GM19397 (cell line): ENCODE measurements at regions not wholly inside any gene's neighbourhood (a gene's known extent, or its start where the extent isn't known, plus 50 kb on each side); places are given as distances from the start of the nearest gene placed in this dataset.
"Not testable (repeated sequence)": the region's sequence is repeated elsewhere in the genome, so short reads cannot be mapped to it uniquely, and the experiment has no call there.

Source experiments
- ATAC-seq: cut with Tn5 transposase; IDR thresholded peaks from one replicate; pipeline ENCODE4 v1.9.1; 2021; ENCODE audit warnings: mild to moderate bottlenecking, moderate library complexity; ENCODE audit not compliant: unreplicated experiment

DNA sequence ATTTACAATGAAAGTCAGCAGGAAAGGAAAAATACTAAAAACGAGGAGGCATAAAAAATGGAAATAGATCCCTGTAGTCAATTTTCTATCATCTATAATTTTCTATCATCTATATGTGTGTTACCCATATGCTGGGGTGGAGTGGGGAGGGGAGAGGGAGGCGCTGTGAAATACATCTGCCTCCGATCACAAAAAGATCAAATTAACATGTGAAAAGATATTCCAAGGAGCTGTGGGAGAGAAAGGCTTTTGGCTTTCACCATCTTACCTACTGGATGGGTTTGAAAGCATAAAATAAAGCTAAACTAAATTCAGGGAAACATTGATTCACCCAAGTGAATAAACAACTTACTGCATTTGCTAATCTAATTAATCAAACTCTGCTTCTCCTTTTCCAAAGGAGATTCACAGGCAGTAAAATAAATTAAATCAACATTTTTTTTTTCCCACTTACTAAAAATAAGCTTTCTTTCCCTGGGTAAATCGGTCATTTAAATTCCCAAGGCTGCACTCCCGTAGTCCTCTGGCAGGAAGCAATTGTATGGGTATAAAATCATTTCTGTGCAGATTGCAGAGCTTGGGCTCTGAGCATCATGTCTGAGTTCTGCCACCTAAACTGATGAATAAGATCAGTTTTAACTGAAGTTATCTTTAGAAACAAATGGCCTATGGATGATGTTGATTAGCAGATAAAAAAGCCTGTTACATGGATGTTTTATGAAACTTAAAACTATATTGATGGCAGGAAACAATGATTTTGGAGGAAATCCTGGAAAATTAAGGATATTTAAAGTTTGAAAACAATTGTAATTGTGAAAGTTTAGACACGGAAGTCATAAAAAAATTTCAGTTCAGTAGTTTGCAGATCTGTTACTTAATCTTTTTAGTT, 147.9 kb downstream of the SOX4 start:
- no peak for ATAC-seq

DNA sequence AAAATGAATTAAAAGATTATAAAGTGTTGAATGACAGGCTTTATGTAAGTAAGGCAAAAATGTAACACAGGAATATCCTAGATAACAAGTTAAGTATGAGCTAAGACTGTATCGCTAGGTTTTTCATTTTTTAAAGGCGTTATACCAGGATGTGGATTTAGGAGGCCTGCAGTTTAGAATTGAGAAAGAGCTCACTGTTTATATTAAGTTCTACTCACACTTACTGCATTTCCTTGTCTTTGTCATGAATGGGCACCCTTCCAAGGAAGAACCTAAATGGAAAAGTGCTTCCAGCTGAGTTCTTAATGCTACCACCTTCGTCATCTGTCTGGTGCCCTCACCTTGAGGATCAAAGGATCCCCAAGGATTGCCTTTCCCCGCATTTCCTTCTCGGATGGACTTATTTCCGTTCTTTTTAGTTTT, 148.7 kb downstream of the SOX4 start:
- no peak for ATAC-seq

DNA sequence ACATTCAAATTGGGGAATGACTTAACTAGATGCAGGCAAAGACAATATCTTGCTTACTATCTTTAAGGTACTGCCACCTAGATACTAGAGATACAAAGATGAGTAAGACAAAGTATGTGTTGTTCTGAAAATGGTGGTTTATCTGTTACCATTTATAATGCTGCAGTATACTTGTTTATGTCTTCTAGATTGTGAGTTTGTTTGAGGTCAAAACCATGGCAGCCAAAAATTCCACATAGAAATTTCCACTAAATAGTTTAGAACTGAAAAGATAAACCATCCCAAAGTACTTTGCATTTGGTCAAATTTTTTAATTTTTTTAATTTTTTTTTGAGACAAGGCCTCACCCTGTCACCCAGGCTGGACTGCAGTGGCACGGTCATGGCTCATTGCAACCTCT, 150.8 kb downstream of the SOX4 start:
- no peak for ATAC-seq

DNA sequence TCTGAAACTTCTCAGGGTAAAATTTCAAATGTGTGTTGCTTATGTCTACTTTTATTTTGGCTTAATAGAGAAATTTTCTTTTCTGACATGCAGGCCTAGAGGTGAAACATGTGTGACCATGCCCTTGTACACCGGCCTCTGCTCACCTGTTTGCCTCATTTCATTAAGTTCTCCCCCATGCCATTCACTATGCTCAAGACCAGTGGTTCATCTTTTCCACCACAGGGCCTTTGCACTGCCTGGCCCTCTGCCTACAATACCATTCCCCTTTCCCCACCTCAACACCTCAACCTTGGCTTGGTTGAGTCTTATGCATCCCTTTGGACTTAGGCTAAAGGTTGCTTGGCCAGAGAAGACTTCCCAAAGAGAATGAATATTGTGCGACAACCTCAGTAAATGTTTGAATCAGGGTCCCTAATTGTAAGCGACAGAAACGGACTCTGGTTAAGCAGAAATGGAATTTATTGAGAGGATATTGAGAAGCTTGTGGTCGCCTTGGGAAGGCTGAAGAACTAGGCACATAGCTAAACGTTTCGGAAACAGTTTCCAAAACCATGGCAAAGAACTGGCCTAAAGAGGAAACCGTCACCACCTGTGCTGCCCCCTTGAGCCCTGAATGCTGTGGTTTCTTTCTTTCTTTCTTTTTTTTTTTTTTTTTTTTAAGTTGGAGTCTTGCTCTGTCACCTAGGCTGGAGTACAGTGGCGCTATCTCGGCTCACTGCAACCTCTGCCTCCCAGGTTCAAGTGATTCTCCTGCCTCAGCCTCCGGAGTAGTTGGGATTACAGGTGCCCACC, 152.2 kb downstream of the SOX4 start:
- no peak for ATAC-seq

DNA sequence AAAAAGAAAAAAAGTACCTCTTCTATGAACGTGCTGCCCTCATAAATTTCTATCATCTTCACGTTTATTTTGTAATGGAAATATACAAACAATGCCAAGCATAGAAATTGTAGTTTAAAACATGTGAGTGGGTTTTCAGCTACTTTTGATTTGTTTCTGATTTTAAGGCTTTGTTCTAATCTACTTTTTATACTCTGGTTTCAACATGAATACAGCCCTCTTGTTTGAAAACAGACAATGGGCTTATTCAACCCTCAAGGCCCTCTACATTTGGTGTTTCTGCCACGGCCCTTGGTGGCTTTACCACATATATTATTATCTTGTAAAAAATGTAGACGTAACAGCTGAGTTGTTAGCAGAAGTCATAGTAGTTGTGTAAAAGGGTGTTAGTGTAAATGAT, 153.9 kb downstream of the SOX4 start:
- no peak for ATAC-seq

DNA sequence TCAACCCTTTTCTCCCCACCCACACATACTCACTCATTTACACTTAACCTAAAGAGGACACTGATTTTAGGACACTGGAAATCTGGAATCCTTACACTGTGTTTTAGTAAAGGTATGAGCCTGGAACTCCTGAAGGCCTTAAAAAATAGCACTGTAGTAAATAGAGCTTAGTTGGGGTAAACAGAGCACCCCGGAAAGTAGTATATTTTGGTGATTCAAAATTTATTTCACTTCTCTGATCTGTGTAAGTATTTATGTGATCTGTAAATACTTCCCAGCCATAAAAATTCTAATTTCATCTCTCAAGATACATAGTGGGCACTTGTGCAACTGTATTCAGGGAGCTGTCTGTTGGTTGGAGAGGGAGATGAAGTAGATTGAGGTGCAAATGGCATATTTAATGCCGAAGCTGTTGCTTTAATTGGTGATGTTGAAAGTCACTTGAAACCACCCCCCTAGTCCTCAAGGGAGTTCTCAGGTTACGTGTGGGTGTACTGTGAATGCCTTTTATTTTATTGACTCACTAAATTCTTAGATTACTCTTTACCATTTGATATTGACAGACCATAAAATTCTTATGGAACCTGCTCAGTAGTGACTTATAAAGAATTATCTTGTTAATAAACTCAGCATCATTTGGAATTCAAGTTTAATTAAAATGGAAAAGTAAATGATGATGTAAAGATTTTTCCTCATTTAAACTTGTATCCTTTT, 154.9 kb downstream of the SOX4 start:
- no peak for ATAC-seq

DNA sequence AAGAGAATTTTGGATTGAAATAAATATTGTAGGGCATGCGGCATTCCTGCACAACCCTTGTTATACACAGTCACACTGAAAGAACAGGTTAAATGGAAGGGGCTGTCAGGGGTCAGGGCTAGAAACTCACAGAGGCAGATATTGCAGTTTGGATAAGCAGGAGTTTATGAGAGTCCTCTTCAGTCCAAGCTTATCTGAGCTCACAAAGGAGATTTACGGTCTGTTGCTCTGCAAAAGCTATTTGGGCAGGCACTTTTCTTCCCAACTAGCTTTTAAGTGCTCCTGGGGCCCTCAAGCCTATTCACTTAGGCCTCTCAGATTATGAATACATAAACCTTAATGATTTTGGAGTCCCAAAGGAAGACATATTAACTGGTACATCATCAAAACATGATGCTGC, 156.2 kb downstream of the SOX4 start:
- no peak for ATAC-seq

DNA sequence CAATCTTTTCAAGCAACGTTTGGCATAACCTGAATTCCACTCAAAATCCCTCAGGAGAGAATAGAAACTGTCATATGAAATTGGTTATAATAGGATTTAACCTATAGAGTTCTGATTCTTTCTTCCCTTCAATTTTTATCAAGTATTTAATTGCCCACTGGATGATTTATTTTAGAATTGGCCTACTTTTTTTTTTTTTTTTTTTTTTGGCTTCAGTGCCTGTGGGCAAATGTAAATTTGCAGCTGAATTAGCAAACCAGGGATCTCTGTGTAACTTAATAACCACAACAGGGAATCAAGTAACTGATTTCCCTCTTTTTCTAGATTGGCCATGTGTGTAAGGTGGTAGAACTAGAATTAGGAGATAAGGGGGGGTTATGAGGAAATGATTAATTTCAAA, 157.0 kb downstream of the SOX4 start:
- ATAC-seq, result no peak

DNA sequence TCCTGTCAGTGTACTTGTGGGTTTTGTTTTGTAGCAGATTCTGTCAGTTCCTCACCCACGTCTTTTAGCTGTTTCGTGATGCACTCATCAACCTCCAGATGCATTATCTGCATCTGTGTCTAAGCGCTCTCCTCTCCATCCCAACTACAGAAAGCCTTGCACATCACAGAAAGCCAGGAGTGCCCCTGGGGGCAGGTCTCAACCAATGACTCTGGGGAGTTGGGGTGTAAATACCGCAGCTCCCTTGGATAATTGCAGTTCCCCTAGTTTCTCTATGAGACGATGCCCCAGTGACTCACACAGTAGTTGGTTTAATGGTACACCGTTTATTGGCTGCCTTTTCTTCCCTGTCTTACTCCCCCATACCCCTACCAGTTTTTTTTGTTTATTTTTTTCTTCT, 158.1 kb downstream of the SOX4 start:
- ATAC-seq, result no peak

DNA sequence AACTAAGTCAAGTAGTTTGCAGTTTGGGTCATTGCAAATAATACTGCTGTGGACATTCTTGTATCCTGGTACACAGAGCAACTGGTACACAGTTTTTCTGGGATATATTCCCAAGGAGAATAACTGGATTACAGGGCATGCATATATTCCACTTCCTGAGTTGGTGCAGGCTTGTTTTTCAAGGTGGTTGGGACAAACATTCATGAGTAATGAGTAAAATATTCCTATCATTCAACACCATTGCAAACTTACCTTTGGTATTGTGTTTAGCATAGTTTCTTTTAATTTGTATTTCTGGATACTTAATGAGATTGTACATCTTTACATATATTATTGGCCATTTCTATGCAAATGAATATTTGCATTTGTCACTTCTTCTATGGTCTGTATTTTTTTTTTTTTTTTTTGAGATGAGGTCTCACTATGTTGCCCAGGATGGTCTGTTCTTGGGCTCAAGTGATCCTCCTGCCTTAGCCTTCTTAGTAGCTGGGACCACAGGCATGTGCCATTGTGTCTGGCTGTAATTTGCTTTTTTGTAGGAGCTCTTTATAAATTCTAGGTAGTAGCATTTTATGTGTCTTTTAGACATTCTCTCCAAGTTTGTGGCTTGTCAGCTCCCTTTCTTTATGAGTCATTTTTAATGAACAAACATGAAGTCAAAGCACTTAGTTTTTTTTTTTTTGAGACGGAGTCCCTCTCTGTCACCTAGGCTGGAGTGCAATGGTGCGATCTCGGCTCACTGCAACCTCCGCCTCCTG, 158.7 kb downstream of the SOX4 start:
- ATAC-seq, result no peak

DNA sequence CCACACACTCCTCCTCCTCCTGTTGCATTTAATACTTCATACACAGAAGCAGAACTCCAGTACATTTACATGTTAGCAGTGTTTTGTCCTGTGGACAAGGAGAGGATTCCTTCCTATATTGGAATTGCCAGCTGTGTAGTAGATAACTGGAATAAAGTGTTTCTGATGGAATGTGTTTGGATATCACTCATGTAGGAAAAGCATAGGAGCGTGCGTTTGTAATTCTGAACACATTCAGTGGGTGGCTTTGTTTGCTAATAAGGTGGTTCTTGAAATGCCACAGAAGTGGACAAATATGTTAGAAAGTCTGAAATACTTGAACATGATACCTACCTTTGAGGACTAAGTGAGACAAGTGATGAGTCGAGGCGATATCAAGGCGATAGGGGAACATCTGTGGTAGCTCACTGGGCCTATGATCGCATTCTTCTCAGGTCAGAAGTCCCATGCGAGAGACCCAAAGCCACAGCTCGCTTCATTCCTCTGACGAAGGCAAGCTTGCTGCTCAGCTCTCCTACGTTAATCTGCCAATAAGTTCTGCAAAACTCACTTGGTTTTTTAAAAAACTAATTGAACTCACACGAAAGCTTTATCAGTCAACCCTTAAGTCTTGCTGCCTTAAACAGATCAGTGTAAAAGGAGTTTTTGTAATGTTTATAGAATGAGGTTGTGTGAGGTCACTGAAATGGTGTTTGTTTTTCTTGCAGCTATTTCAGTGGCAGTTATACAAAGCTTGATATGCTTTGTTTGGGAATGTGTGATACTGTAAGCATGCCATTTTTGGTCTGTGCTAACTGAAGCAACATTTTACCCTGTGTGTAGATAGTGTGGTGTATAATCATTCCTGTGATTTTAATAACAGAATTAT, 159.9 kb downstream of the SOX4 start:
- ATAC-seq, result no peak

DNA sequence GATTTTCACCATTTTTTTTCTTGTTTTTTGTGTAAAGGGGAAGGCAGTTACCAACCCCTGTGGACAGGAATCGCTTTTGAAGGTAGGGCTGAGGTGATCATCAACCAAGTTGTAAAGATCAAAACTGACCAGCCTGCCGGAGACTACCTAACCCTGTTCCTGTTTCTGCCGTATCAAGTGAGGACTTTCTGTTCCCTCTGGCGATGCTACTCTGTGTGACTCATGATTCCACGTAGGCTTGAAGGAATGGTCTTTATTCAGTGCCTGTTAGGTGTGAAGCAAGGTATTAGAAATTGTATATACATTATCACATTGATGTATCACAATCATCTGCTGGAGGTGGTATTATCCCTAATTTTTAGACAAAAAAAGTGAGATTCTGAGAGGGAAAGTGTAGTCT, 161.3 kb downstream of the SOX4 start:
- ATAC-seq, result no peak

DNA sequence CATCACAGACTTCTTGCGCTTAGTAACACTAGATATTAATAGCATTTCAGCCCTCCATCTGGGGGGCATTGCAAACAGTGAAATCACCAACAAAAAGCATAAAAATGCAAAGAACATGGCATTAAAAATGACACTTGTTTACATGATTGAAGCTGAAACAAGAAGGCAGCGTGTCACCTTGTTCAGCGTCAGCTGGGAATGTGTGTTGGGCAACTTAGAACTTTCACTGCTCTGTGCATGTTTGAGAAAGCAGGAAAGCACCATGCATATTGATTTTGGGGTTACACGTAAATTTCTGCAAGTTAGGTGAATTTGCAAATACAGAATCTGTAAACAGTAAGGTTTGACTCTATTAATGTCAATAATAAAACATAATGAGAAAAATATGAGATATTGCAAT, 162.9 kb downstream of the SOX4 start:
- ATAC-seq, result no peak

DNA sequence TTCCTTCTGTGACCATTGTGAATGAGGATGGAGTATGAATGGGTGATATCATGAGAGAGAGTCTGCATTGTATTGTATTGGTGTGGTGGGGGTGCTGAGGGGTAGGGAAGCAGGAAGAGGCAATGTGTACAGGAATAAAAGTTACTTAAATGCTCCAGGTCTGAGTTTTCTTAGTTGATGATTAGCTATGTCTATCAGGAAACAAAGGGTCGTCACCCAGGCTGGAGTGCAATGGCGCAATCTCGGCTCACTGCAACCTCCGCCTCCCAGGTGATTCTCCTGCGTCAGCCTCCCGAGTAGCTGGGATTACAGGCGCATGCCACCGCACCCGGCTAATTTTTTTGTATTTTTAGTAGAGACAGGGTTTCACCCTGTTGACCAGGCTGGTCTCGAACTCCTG, 163.8 kb downstream of the SOX4 start:
- ATAC-seq, result not testable (repeated sequence)

DNA sequence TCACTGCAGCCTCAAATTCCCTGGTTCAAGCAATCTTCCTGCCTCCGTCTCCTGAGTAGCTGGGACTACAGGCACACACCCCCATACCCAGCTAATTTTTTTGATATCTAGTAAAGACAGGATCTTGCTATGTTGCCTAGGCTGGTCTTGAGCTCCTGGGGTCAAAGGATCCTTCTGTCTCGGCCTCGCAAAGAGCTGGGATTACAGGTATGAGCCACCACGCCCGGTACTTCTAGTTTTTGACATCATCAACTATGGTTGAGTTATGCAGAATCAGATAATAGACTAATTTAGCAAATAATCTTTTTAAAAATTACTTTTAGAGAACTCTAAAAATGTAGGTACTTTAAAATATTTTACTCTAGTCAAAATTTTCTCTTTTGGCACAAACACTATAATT, 166.2 kb downstream of the SOX4 start:
- ATAC-seq, result no peak

DNA sequence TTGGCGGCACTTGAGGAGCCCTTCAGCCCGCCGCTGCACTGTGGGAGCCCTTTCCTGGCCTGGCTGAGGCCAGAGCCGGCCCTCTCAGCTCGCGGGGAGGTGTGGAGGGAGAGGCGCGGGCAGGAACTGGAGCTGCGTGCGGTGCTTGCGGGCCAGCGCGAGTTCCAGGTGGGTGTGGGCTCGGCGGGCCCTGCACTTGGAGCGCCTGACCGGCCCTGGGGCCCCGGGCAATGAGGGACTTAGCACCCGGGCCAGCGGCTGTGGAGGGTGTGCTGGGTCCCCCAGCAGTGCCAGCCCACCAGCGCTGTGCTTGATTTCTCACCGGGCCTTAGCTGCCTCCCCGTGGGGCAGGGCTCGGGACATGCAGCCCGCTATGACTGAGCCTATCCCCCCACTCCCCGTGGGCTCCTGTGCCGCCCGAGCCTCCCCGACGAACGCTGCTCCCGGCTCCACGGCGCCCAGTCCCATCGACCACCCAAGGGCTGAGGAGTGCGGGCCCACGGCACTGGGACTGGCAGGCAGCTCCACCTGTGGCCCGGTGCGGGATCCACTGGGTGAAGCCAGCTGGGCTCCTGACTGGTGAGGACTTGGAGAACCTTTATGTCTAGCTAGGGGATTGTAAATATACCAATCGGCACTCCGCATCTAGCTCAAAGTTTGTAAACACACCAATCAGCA, 167.6 kb downstream of the SOX4 start:
- ATAC-seq, result not testable (repeated sequence)

DNA sequence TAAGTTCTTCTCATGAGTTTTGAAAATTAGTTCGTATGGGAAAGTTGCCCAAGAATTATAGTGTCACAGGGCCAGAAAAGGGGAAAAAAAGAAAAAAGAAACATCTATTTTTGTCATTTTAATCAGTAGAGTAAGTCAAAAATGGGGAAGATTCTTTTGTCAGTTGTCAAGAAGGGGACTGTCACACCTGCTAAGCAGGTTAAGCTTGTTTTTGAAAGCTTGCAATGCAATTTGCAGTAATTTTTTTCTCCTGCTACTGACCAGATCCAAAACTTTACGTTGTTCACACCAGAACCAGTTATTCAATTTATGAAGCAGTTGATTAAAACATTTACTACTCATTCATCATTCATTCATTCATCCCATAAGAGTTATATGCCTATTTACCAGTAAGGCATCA, 171.4 kb downstream of the SOX4 start:
- no peak for ATAC-seq

DNA sequence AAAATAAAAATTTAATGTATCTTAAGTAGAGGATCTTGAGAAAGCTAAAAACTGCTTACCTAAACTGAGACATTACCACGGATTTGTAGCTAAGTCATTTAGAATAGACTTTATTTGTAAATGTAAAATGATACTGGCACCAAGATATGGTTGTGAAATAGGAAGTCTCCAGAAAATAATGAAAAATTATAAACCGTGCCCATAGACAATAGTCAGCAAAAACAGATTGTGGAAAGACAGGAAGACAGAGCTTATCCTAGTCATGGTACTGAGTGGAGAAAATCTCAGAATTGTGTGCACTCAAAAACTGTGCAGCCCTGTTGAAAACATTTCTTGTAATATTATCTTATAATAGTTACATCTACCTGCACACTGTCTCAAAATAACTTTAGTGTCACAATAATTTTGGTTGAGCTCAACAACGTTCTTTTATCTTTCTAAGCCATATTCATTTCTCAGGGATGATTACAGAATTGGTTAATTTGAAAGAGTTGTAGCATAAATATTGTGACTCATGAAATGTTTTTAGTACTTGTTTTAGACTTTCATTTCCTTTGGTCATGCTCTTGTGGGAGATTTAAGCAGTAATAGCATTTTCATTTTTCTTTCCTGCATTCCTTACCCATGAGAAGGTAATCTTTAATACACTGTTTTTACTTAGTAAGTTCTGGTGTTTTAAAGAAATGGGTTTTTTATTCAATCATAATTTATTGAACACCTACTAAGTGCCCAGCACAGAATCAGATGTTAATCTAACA, 174.5 kb downstream of the SOX4 start:
- ATAC-seq, result no peak
